ENCODE measurements at regions not wholly inside any gene's neighbourhood (a gene's known extent, or its start where the extent isn't known, plus 50 kb on each side); places are given as distances from the start of the nearest gene placed in this dataset.

GRCh38 chr14:64639340-64639821 is 64.8 kb upstream of the PLEKHG3 start:
- ATAC-seq, result no peak

DNA sequence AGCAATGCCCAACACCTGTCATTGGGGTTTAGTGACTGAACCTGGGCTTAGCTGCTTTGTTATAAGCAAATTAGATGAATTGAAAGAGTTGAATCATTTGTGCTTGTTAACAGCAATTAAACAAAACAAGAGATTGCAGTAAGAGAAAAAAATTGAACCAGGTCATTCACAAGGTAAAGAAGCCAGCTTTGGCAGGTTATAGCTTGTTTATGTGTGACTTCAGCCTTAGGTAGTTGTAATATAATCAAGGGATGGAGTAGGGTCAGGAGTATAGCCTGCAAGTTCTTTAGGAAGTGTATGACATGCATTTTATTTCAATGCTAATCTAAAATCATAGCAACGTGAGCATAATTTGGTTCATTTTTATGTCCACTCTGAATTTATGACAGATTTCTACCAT is 63.4 kb upstream of the PLEKHG3 start:
- peak; percentile 65 for ATAC-seq

DNA sequence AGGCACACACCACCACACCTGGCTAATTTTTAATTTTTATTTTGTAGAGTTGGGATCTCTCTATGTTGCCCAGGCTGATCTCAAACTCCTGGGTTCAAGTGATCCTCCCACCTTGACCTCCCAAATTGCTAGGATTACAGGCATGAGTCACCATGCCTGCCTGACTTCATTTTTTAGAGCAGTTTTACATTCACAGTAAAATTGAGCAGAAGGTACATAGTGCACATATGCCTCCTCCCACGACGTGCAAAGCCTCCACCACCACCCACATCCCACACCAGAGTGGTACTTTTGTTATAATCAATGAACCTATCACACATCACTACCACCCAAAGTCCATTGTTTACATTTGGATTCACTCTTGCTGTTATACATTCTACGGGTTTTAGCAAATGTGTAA is 62.5 kb upstream of the PLEKHG3 start:
- no peak for ATAC-seq

DNA sequence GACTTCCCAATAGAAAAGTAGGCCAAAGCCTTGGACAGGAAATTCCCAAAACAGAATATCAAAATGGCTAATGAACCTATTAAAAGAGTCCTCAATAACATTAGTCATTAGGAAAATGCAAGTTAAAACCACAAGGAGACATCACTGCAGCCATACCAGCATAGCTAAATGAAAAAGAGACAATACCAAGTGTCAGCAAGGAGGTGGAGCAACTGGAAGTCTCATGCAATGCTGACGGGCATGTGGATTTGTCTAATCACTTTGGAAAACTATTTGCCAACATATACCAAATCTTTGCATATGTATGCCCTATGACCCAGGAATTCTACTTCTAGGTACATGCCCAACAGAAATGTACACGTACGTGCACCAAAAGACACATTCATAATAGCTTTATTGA is 60.5 kb upstream of the PLEKHG3 start:
- no peak for ATAC-seq

DNA sequence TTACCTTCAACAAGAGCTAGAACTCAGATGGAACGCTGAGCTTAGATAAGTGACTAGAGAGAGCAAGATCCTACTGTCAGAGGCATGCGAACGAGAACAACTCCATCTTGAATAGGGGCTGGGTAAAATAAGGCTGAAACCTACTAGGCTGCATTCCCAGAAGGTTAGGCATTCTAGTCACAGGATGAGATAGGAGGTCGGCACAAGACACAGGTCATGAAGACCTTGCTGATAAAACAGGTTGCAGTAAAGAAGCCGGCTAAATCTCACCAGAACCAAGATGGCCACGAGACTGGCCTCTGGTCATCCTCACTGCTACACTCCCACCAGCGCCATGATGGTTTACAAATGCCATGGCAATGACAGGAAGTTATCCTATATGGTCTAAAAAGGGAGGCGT is 59.6 kb upstream of the PLEKHG3 start:
- no peak for ATAC-seq

- ATAC-seq, result no peak
Measured at GRCh38 chr14:64645220-64645892, 58.9 kb upstream of the PLEKHG3 start.

- ATAC-seq, result no peak
Measured at GRCh38 chr14:64646103-64646502, 58.1 kb upstream of the PLEKHG3 start.

GRCh38 chr14:64649383-64649998 is 54.7 kb upstream of the PLEKHG3 start:
- no peak for ATAC-seq

- no peak for ATAC-seq
Measured at GRCh38 chr14:64653900-64654245, 50.4 kb upstream of the PLEKHG3 start.

DNA sequence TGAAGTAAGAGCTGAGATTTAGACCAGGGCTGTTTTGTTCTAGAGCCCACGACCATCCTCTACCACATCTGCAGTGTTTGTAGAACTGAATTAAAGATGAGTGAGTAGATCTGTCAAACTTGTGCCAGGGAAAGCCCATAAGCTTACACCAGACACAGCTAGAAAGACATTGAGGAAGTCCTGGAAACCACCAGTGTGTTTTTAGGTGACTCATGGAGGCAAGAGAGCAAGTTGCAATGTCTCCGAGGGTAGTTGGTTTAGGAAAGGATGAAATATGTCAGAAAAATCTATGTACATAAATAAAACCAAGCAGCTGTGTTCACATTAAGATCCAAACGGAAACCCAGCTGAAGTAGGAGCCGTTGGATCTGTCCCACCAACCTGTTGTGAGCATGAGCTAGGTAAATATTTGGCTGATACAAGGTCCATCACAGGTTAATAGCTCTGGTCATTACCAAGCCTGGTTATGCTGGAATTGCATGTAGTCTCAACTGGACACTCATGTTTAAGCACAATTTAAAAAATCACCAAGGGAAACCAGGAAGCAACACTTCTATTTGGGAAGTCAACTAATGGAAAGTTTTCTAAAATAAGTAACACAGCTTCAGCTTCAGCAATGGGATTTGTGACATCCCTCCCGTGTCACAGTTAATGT is 49.9 kb upstream of the PLEKHG3 start:
- peak; percentile 84 for ATAC-seq
